ENCODE measurements at regions not wholly inside any gene's neighbourhood (a gene's known extent, or its start where the extent isn't known, plus 50 kb on each side); places are given as distances from the start of the nearest gene placed in this dataset.

DNA sequence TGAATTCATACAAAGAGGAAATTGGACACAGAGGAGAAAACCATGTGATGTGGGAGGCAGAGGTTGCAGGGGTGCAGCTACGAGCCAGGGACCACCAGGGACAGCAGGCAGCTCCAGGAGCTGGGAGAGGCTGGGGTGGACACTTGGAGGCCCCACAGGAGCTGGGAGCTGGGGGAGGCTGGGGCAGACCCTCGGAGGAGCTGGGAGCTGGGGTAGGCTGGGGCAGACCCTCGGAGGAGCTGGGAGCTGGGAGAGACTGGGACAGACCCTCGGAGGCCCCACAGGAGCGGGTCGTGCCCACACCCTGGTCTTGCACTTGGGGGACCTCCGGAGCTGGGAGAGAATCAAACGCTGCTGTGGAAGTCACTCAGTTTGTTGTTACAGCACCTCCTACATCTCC lies 141.7 kb downstream of the SOX1 start:
- no peak for TF ChIP-seq CTCF (IDR thresholded peaks at IDR 0.05)
- TF ChIP-seq POLR2AphosphoS5 (IDR thresholded peaks at IDR 0.05) = no peak
- TF ChIP-seq POLR2A (IDR thresholded peaks at IDR 0.05; ENCODE audit: low read depth) = no peak
- TF ChIP-seq EP300 (IDR thresholded peaks at IDR 0.05) = no peak

Data from esophagus muscularis mucosa (tissue), 4 donors.